H9 (cell line): ENCODE measurements at regions not wholly inside any gene's neighbourhood (a gene's known extent, or its start where the extent isn't known, plus 50 kb on each side); places are given as distances from the start of the nearest gene placed in this dataset.
"Not testable (repeated sequence)": the region's sequence is repeated elsewhere in the genome, so short reads cannot be mapped to it uniquely, and the experiment has no call there.

Source experiments
- DNase-seq: peaks from one replicate; pipeline ENCODE4 v3.0.0-alpha.2; 2017
- H2AFZ ChIP-seq: one replicate; pipeline ENCODE4 v1.6.1; 2013; ENCODE audit warnings: mild to moderate bottlenecking, low read length, control low read depth, moderate library complexity
- H2AK5ac ChIP-seq: 2 replicates; pipeline ENCODE4 v1.6.1; 2013; ENCODE audit warnings: low read length, control low read depth, mixed read lengths; ENCODE audit not compliant: insufficient read length
- H2BK120ac ChIP-seq: one replicate; pipeline ENCODE4 v1.6.1; 2013; ENCODE audit warnings: low read depth, mild to moderate bottlenecking, low read length, control low read depth, inconsistent platforms; ENCODE audit not compliant: poor library complexity, severe bottlenecking
- H2BK12ac ChIP-seq: 2 replicates; pipeline ENCODE4 v1.6.1; 2013; ENCODE audit warnings: low read length, control low read depth, mixed read lengths, low read depth; ENCODE audit not compliant: insufficient read length
- H2BK15ac ChIP-seq: 2 replicates; pipeline ENCODE4 v1.6.1; 2013; ENCODE audit warnings: low read depth, low read length, control low read depth
- H2BK20ac ChIP-seq: one replicate; pipeline ENCODE4 v1.6.1; 2013; ENCODE audit warnings: low read depth, mild to moderate bottlenecking, low read length, control low read depth, inconsistent platforms; ENCODE audit not compliant: poor library complexity, severe bottlenecking
- H2BK5ac ChIP-seq: 2 replicates; pipeline ENCODE4 v1.6.1; 2013; ENCODE audit warnings: low read length, control low read depth, mixed read lengths; ENCODE audit not compliant: insufficient read length
- H3K14ac ChIP-seq: 2 replicates; pipeline ENCODE4 v1.6.1; 2013; ENCODE audit warnings: low read length, control low read depth; ENCODE audit not compliant: insufficient read depth
- H3K18ac ChIP-seq: 2 replicates; pipeline ENCODE4 v1.6.1; 2013; ENCODE audit warnings: low read depth, mild to moderate bottlenecking, mixed read lengths, low read length, control low read depth; ENCODE audit not compliant: insufficient read length
- H3K23ac ChIP-seq: 2 replicates; pipeline ENCODE4 v1.6.1; 2013; ENCODE audit warnings: low read length, control low read depth, mixed read lengths, low read depth; ENCODE audit not compliant: insufficient read length
- H3K23me2 ChIP-seq: 2 replicates; pipeline ENCODE4 v1.6.1; 2013; ENCODE audit warnings: low read depth, mild to moderate bottlenecking, mixed read lengths, low read length, control low read depth; ENCODE audit not compliant: insufficient read length, poor library complexity, severe bottlenecking
- H3K27ac ChIP-seq: 2 replicates; pipeline ENCODE4 v1.5.1; 2013; ENCODE audit warnings: low read length, control low read depth, mixed read lengths, low read depth; ENCODE audit not compliant: insufficient read length
- H3K27me3 ChIP-seq: 2 replicates; pipeline ENCODE4 v1.6.1; 2013; ENCODE audit warnings: low read length, control low read depth, inconsistent platforms; ENCODE audit not compliant: insufficient read depth
- H3K4ac ChIP-seq: 2 replicates; pipeline ENCODE4 v1.6.1; 2013; ENCODE audit warnings: low read depth, mild to moderate bottlenecking, control low read depth, inconsistent platforms, low read length, moderate library complexity
- H3K4me1 ChIP-seq: 2 replicates; pipeline ENCODE4 v1.6.1; 2013; ENCODE audit warnings: low read length, control low read depth, inconsistent platforms; ENCODE audit not compliant: insufficient read depth
- H3K4me2 ChIP-seq: 2 replicates; pipeline ENCODE4 v1.6.1; 2013; ENCODE audit warnings: low read length, control low read depth, mixed read lengths; ENCODE audit not compliant: insufficient read length, insufficient read depth
- H3K56ac ChIP-seq: 2 replicates; pipeline ENCODE4 v1.6.1; 2013; ENCODE audit warnings: low read depth, mild to moderate bottlenecking, mixed read lengths, low read length, control low read depth; ENCODE audit not compliant: insufficient read length
- H3K79me1 ChIP-seq: 2 replicates; pipeline ENCODE4 v1.6.1; 2013; ENCODE audit warnings: low read depth, mild to moderate bottlenecking, moderate library complexity, low read length, control low read depth, inconsistent platforms; ENCODE audit not compliant: insufficient read depth, poor library complexity, severe bottlenecking
- H3K79me2 ChIP-seq: 2 replicates; pipeline ENCODE4 v1.6.1; 2013; ENCODE audit warnings: low read length, control low read depth, inconsistent platforms; ENCODE audit not compliant: insufficient read depth
- H3K9ac ChIP-seq: 2 replicates; pipeline ENCODE4 v1.6.1; 2013; ENCODE audit warnings: low read length, control low read depth, mixed read lengths; ENCODE audit not compliant: insufficient read length; ENCODE audit errors: extremely low read depth
- H3K9me3 ChIP-seq: one replicate; pipeline ENCODE4 v1.6.1; 2013; ENCODE audit warnings: low read depth, low read length, inconsistent platforms; ENCODE audit not compliant: control insufficient read depth
- H3T11ph ChIP-seq: one replicate; pipeline ENCODE4 v1.6.1; 2013; ENCODE audit warnings: mild to moderate bottlenecking, low read length, control low read depth, inconsistent platforms
- H4K20me1 ChIP-seq: one replicate; pipeline ENCODE4 v1.6.1; 2013; ENCODE audit not compliant: control insufficient read depth, insufficient read length, insufficient read depth
- H4K5ac ChIP-seq: 2 replicates; pipeline ENCODE4 v1.6.1; 2013; ENCODE audit warnings: low read depth, mild to moderate bottlenecking, mixed read lengths, low read length, control low read depth; ENCODE audit not compliant: insufficient read length
- H4K8ac ChIP-seq: replicated peaks from 2 replicates; pipeline ENCODE4 v1.6.1; 2013; ENCODE audit warnings: low read length, control low read depth, mixed read lengths, low read depth; ENCODE audit not compliant: insufficient read length
- H4K91ac ChIP-seq: 2 replicates; pipeline ENCODE4 v1.6.1; 2013; ENCODE audit warnings: low read depth, mild to moderate bottlenecking, moderate library complexity, mixed read lengths, low read length, control low read depth; ENCODE audit not compliant: insufficient read length
- H3K27ac Mint-ChIP-seq, 3 experiments: 2 replicates in 2 of 3; 3 replicates in 1 of 3; pipeline ENCODE4 v1.8.0; 2020 to 2021; ENCODE audit warnings: mixed read lengths in 3 of 3, mild to moderate bottlenecking in 1 of 3, moderate library complexity in 1 of 3
- H3K27me3 Mint-ChIP-seq: 2 replicates; pipeline ENCODE4 v1.8.0; 2021; ENCODE audit warnings: low read depth, mild to moderate bottlenecking, moderate library complexity, mixed read lengths
- H3K36me3 Mint-ChIP-seq, 3 experiments: 2 replicates in 2 of 3; 3 replicates in 1 of 3; pipeline ENCODE4 v1.8.0; 2020 to 2021; ENCODE audit warnings: low read depth in 3 of 3, mixed read lengths in 3 of 3; ENCODE audit not compliant: insufficient read depth in 1 of 3
- H3K4me1 Mint-ChIP-seq, 2 experiments: 2 replicates each; pipeline ENCODE4 v1.8.0; 2020; ENCODE audit warnings: mixed read lengths in 2 of 2
- H3K4me3 Mint-ChIP-seq, 2 experiments: 2 replicates in 1 of 2; 3 replicates in 1 of 2; pipeline ENCODE4 v1.8.0; 2020 to 2021; ENCODE audit warnings: mild to moderate bottlenecking in 2 of 2, mixed read lengths in 2 of 2, moderate library complexity in 1 of 2
- H3K9me3 Mint-ChIP-seq, 2 experiments: 2 replicates in 1 of 2; 3 replicates in 1 of 2; pipeline ENCODE4 v1.8.0; 2020; ENCODE audit warnings: mild to moderate bottlenecking in 2 of 2, mixed read lengths in 2 of 2, moderate library complexity in 1 of 2
- WGBS: extraction: QIAGEN DNeasy Blood & Tissue Kit; methylation state at CpG from one replicate; pipeline ENCODE4 v1.1.7; 2013; ENCODE audit warnings: missing lambda C conversion rate, low lambda C conversion rate, mixed read lengths; ENCODE audit not compliant: insufficient read length; ENCODE audit errors: extremely low coverage; 5-methylcytosine and 5-hydroxymethylcytosine counted together
- TF ChIP-seq, protein P1 (sequence below): fragments of 200-600 bp; sonication (generic); conservative IDR thresholded peaks from 3 replicates; pipeline ENCODE4 v1.8.0; 2021; ENCODE audit warnings: antibody characterized with exemption, mild to moderate bottlenecking

DNA sequence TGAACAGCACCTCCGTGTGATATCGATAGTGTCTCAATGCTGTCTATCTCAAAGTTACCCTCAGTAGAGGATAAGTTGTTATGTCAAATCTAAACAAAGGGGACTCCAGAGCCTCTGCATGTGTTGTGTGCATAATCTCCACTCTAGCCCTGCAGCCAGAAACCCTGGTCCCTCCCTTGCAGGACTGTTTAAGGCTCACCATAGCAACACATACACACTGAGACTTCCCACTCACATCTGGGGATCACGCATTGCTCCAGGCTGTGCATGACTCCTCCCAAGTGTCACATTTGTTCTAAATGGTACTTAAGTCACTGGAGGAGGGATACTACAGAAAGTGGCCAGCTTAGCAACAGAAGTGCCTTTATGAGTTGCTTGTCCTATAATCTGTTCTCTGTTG, 258.6 kb upstream of the CRIM1 start:
- Histone ChIP-seq H3K18ac (no peak overlapping the region), H2BK120ac (no peak overlapping the region), H4K5ac (no peak overlapping the region)

DNA sequence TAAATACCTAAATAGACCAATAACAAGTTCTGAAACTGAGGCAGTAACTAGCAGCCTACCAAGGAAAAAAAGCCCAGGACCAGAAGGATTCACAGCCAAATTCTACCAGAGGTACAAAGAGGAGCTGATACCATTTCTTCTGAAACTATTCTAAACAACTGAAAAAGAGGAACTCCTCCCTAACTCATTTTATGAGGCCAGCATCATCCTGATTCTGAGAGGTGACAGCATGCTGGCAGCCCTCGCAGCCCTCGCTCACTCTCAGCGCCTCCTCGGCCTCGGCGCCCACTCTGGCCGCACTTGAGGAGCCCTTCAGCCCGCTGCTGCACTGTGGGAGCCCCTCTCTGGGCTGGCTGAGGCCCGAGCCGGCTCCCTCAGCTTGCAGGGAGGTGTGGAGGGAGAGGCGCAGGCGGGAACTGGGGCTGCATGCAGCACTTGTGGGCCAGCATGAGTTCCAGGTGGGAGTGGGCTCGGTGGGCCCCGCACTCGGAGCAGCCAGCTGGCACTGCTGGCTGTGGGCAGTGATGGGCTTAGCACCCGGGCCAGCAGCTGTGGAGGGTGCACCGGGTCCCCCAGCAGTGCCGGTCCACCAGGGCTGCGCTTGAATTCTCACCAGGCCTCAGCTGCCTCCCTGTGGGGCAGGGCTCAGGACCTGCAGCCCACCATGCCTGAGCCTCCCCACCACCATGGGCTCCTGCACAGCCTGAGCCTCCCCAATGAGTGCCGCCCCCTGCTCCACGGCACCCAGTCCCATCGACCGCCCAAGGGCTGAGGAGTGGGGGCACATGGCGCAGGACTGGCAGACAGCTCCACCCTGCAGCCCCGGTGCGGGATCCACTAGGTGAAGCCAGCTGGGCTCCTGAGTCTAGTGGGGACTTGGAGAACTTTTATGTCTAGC, 263.5 kb upstream of the CRIM1 start:
- not testable (repeated sequence) for H3K27ac Mint-ChIP-seq, H3K4me1 ChIP-seq, H3K4me3 Mint-ChIP-seq, H2AK5ac ChIP-seq, H3K9me3 ChIP-seq, H3K27me3 ChIP-seq, H4K8ac ChIP-seq, H4K20me1 ChIP-seq, H2BK120ac ChIP-seq, H2BK15ac ChIP-seq, H4K5ac ChIP-seq, H4K91ac ChIP-seq, H3K18ac ChIP-seq, H3K27ac ChIP-seq, H3K79me1 ChIP-seq, H3K27me3 Mint-ChIP-seq, H2BK12ac ChIP-seq, H3K4me2 ChIP-seq, H3K14ac ChIP-seq, H3K23me2 ChIP-seq, H3K23ac ChIP-seq, H3K4ac ChIP-seq, H2AFZ ChIP-seq, H3K9ac ChIP-seq, H3K56ac ChIP-seq, H3K79me2 ChIP-seq, DNase-seq, H2BK5ac ChIP-seq, H2BK20ac ChIP-seq, H3K4me1 Mint-ChIP-seq, H3T11ph ChIP-seq
- Mint-ChIP-seq H3K36me3 (peaks cover 11 to 50% (median 18%) of the 10 kb centered on the region in 3 experiments), H3K9me3 (peaks cover 48 to 50% of the 10 kb centered on the region in 2 experiments)
- no CpG with 5 or more reads among the region's 26 CpGs for WGBS

More for the DNA sequence above, 258.6 kb upstream of the CRIM1 start:
- Histone ChIP-seq H3K27me3 (no peaks in the 10 kb centered on the region), H3K23ac (no peak overlapping the region), H3K14ac (no peak overlapping the region), H3K4ac (no peak overlapping the region), H4K91ac (no peak overlapping the region), H3K79me2 (no peaks in the 10 kb centered on the region), H3K56ac (no peak overlapping the region), H2AK5ac (no peak overlapping the region), H3K79me1 (no peaks in the 10 kb centered on the region), H2BK5ac (no peak overlapping the region), H3K27ac (no peak overlapping the region), H2BK20ac (no peak overlapping the region), H3K4me1 (no peaks in the 10 kb centered on the region), H2BK12ac (no peak overlapping the region), H2AFZ (no peak overlapping the region), H3K4me2 (no peak overlapping the region), H3K9me3 (peaks cover 10% of the 10 kb centered on the region), H2BK15ac (no peak overlapping the region), H4K20me1 (no peaks in the 10 kb centered on the region), H3K23me2 (no peaks in the 10 kb centered on the region), H3T11ph (no peak overlapping the region), H4K8ac (no peak overlapping the region), H3K9ac (no peak overlapping the region)
- Mint-ChIP-seq H3K9me3 (peaks cover 45 to 50% of the 10 kb centered on the region in 2 experiments), H3K4me3 (no peak overlapping the region), H3K27ac (no peak overlapping the region), H3K27me3 (no peaks in the 10 kb centered on the region), H3K4me1 (no peaks in the 10 kb centered on the region), H3K36me3 (peaks cover 14 to 50% (median 21%) of the 10 kb centered on the region in 3 experiments)
- DNase-seq, result no peak
- TF ChIP-seq, protein P1, sequence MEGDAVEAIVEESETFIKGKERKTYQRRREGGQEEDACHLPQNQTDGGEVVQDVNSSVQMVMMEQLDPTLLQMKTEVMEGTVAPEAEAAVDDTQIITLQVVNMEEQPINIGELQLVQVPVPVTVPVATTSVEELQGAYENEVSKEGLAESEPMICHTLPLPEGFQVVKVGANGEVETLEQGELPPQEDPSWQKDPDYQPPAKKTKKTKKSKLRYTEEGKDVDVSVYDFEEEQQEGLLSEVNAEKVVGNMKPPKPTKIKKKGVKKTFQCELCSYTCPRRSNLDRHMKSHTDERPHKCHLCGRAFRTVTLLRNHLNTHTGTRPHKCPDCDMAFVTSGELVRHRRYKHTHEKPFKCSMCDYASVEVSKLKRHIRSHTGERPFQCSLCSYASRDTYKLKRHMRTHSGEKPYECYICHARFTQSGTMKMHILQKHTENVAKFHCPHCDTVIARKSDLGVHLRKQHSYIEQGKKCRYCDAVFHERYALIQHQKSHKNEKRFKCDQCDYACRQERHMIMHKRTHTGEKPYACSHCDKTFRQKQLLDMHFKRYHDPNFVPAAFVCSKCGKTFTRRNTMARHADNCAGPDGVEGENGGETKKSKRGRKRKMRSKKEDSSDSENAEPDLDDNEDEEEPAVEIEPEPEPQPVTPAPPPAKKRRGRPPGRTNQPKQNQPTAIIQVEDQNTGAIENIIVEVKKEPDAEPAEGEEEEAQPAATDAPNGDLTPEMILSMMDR, result no peak
- no CpG with 5 or more reads among the region's 3 CpGs for WGBS
